ENCODE measurements at regions not wholly inside any gene's neighbourhood (a gene's known extent, or its start where the extent isn't known, plus 50 kb on each side); places are given as distances from the start of the nearest gene placed in this dataset.

- no peak for DNase-seq (ENCODE audit: low read depth, low spot score)
- Histone ChIP-seq H3K4me1 (ENCODE audit: control insufficient read depth, insufficient read depth, low read length) (no peaks in the 10 kb centered on the region), H3K4me3 (ENCODE audit: low read length) (no peak overlapping the region), H3K27me3 (ENCODE audit: control insufficient read depth, insufficient read depth, low read length) (no peaks in the 10 kb centered on the region), H3K9me3 (ENCODE audit: control insufficient read depth, insufficient read depth, low read length) (peaks cover 3% of the 10 kb centered on the region; the same call in 1 of the 2 replicates), H3K27ac (ENCODE audit: low read length) (no peak overlapping the region), H3K36me3 (ENCODE audit: control insufficient read depth, insufficient read depth, low read length) (peaks cover 2% of the 10 kb centered on the region; the same call in 1 of the 2 replicates)
- no CpG with 5 or more reads among the region's 7 CpGs for WGBS (ENCODE audit: insufficient coverage, insufficient read length)
Measured at GRCh38 chr7:121515630-121516401, 119.7 kb upstream of the FAM3C start.

- H3K9me3 ChIP-seq (ENCODE audit: control insufficient read depth, insufficient read depth, low read length), result peaks cover 7% of the 10 kb centered on the region
- H3K4me3 ChIP-seq (ENCODE audit: low read length), result no peak overlapping the region
- H3K4me1 ChIP-seq (ENCODE audit: control insufficient read depth, insufficient read depth, low read length), result no peaks in the 10 kb centered on the region
- DNase-seq (ENCODE audit: low read depth, low spot score), result no peak
- peaks cover 2% of the 10 kb centered on the region; the same call in 1 of the 2 replicates for H3K36me3 ChIP-seq (ENCODE audit: control insufficient read depth, insufficient read depth, low read length)
- no CpG with 5 or more reads among the region's 2 CpGs for WGBS (ENCODE audit: insufficient coverage, insufficient read length)
- H3K27ac ChIP-seq (ENCODE audit: low read length), result no peak overlapping the region
- H3K27me3 ChIP-seq (ENCODE audit: control insufficient read depth, insufficient read depth, low read length), result no peaks in the 10 kb centered on the region
Measured at GRCh38 chr7:121515229-121515628, 119.1 kb upstream of the FAM3C start.

- Histone ChIP-seq H3K27ac (ENCODE audit: low read length) (no peak overlapping the region), H3K36me3 (ENCODE audit: control insufficient read depth, insufficient read depth, low read length) (peaks cover 2% of the 10 kb centered on the region; the same call in 1 of the 2 replicates), H3K27me3 (ENCODE audit: control insufficient read depth, insufficient read depth, low read length) (no peaks in the 10 kb centered on the region), H3K4me1 (ENCODE audit: control insufficient read depth, insufficient read depth, low read length) (no peaks in the 10 kb centered on the region), H3K4me3 (ENCODE audit: low read length) (no peak overlapping the region), H3K9me3 (ENCODE audit: control insufficient read depth, insufficient read depth, low read length) (peaks cover 7% of the 10 kb centered on the region)
- WGBS (ENCODE audit: insufficient coverage, insufficient read length), result no CpG with 5 or more reads among the region's 1 CpG
- DNase-seq (ENCODE audit: low read depth, low spot score), result no peak
Measured at GRCh38 chr7:121513105-121513504, 117.0 kb upstream of the FAM3C start.

- no peaks in the 10 kb centered on the region for H3K27me3 ChIP-seq (ENCODE audit: control insufficient read depth, insufficient read depth, low read length)
- DNase-seq (ENCODE audit: low read depth, low spot score), result no peak
- peaks cover 2% of the 10 kb centered on the region; the same call in 1 of the 2 replicates for H3K36me3 ChIP-seq (ENCODE audit: control insufficient read depth, insufficient read depth, low read length)
- H3K9me3 ChIP-seq (ENCODE audit: control insufficient read depth, insufficient read depth, low read length), result peaks cover 7% of the 10 kb centered on the region
- no peak overlapping the region for H3K4me3 ChIP-seq (ENCODE audit: low read length)
- H3K4me1 ChIP-seq (ENCODE audit: control insufficient read depth, insufficient read depth, low read length), result no peaks in the 10 kb centered on the region
- no peak overlapping the region for H3K27ac ChIP-seq (ENCODE audit: low read length)
- WGBS (ENCODE audit: insufficient coverage, insufficient read length), result no CpG with 5 or more reads among the region's 5 CpGs
Measured at GRCh38 chr7:121510858-121511482, 114.9 kb upstream of the FAM3C start.

- H3K9me3 ChIP-seq (ENCODE audit: control insufficient read depth, insufficient read depth, low read length), result peaks cover 9% of the 10 kb centered on the region
- no peak for DNase-seq (ENCODE audit: low read depth, low spot score)
- H3K27ac ChIP-seq (ENCODE audit: low read length), result no peak overlapping the region
- no CpG with 5 or more reads among the region's 2 CpGs for WGBS (ENCODE audit: insufficient coverage, insufficient read length)
- H3K27me3 ChIP-seq (ENCODE audit: control insufficient read depth, insufficient read depth, low read length), result no peaks in the 10 kb centered on the region
- no peaks in the 10 kb centered on the region for H3K4me1 ChIP-seq (ENCODE audit: control insufficient read depth, insufficient read depth, low read length)
- H3K36me3 ChIP-seq (ENCODE audit: control insufficient read depth, insufficient read depth, low read length), result peaks cover 2% of the 10 kb centered on the region; the same call in 1 of the 2 replicates
- H3K4me3 ChIP-seq (ENCODE audit: low read length), result no peak overlapping the region
Measured at GRCh38 chr7:121510302-121510701, 114.2 kb upstream of the FAM3C start.

- H3K9me3 ChIP-seq (ENCODE audit: control insufficient read depth, insufficient read depth, low read length), result peaks cover 7% of the 10 kb centered on the region
- no CpG with 5 or more reads among the region's 6 CpGs for WGBS (ENCODE audit: insufficient coverage, insufficient read length)
- H3K27me3 ChIP-seq (ENCODE audit: control insufficient read depth, insufficient read depth, low read length), result no peaks in the 10 kb centered on the region
- H3K4me1 ChIP-seq (ENCODE audit: control insufficient read depth, insufficient read depth, low read length), result no peaks in the 10 kb centered on the region
- H3K4me3 ChIP-seq (ENCODE audit: low read length), result no peak overlapping the region
- no peaks in the 10 kb centered on the region; the same call in 1 of the 2 replicates for H3K36me3 ChIP-seq (ENCODE audit: control insufficient read depth, insufficient read depth, low read length)
- no peak for DNase-seq (ENCODE audit: low read depth, low spot score)
- no peak overlapping the region for H3K27ac ChIP-seq (ENCODE audit: low read length)
Measured at GRCh38 chr7:121505540-121506182, 109.6 kb upstream of the FAM3C start.

GRCh38 chr7:121505021-121505420 lies 108.9 kb upstream of the FAM3C start:
- H3K4me3 ChIP-seq (ENCODE audit: low read length), result no peak overlapping the region
- DNase-seq (ENCODE audit: low read depth, low spot score), result no peak
- no peak overlapping the region for H3K27ac ChIP-seq (ENCODE audit: low read length)
- no peaks in the 10 kb centered on the region for H3K27me3 ChIP-seq (ENCODE audit: control insufficient read depth, insufficient read depth, low read length)
- H3K36me3 ChIP-seq (ENCODE audit: control insufficient read depth, insufficient read depth, low read length), result no peaks in the 10 kb centered on the region
- H3K4me1 ChIP-seq (ENCODE audit: control insufficient read depth, insufficient read depth, low read length), result no peaks in the 10 kb centered on the region
- WGBS (ENCODE audit: insufficient coverage, insufficient read length), result no CpG with 5 or more reads among the region's 1 CpG
- peaks cover 4% of the 10 kb centered on the region for H3K9me3 ChIP-seq (ENCODE audit: control insufficient read depth, insufficient read depth, low read length)

GRCh38 chr7:121504482-121504881 lies 108.4 kb upstream of the FAM3C start:
- H3K4me1 ChIP-seq (ENCODE audit: control insufficient read depth, insufficient read depth, low read length), result no peaks in the 10 kb centered on the region
- no peak overlapping the region for H3K4me3 ChIP-seq (ENCODE audit: low read length)
- no peaks in the 10 kb centered on the region for H3K36me3 ChIP-seq (ENCODE audit: control insufficient read depth, insufficient read depth, low read length)
- no peak overlapping the region for H3K27ac ChIP-seq (ENCODE audit: low read length)
- peaks cover 4% of the 10 kb centered on the region for H3K9me3 ChIP-seq (ENCODE audit: control insufficient read depth, insufficient read depth, low read length)
- no CpG with 5 or more reads among the region's 4 CpGs for WGBS (ENCODE audit: insufficient coverage, insufficient read length)
- H3K27me3 ChIP-seq (ENCODE audit: control insufficient read depth, insufficient read depth, low read length), result no peaks in the 10 kb centered on the region
- no peak for DNase-seq (ENCODE audit: low read depth, low spot score)

GRCh38 chr7:121503730-121504129 lies 107.6 kb upstream of the FAM3C start:
- DNase-seq (ENCODE audit: low read depth, low spot score), result no peak
- Histone ChIP-seq H3K36me3 (ENCODE audit: control insufficient read depth, insufficient read depth, low read length) (no peaks in the 10 kb centered on the region), H3K27ac (ENCODE audit: low read length) (no peak overlapping the region), H3K4me1 (ENCODE audit: control insufficient read depth, insufficient read depth, low read length) (no peaks in the 10 kb centered on the region), H3K27me3 (ENCODE audit: control insufficient read depth, insufficient read depth, low read length) (no peaks in the 10 kb centered on the region), H3K4me3 (ENCODE audit: low read length) (no peak overlapping the region), H3K9me3 (ENCODE audit: control insufficient read depth, insufficient read depth, low read length) (peaks cover 4% of the 10 kb centered on the region)
- no CpG with 5 or more reads among the region's 1 CpG for WGBS (ENCODE audit: insufficient coverage, insufficient read length)

- no peak for DNase-seq (ENCODE audit: low read depth, low spot score)
- WGBS (ENCODE audit: insufficient coverage, insufficient read length), result no CpG with 5 or more reads among the region's 4 CpGs
Measured at GRCh38 chr7:121503039-121503438, 106.9 kb upstream of the FAM3C start.

More at GRCh38 chr7:121503039-121503438, 106.9 kb upstream of the FAM3C start:
- no peaks in the 10 kb centered on the region for H3K4me1 ChIP-seq (ENCODE audit: control insufficient read depth, insufficient read depth, low read length)
- no peaks in the 10 kb centered on the region for H3K36me3 ChIP-seq (ENCODE audit: control insufficient read depth, insufficient read depth, low read length)
- H3K4me3 ChIP-seq (ENCODE audit: low read length), result no peak overlapping the region
- H3K27ac ChIP-seq (ENCODE audit: low read length), result no peak overlapping the region
- no peaks in the 10 kb centered on the region for H3K27me3 ChIP-seq (ENCODE audit: control insufficient read depth, insufficient read depth, low read length)
- peaks cover 4% of the 10 kb centered on the region for H3K9me3 ChIP-seq (ENCODE audit: control insufficient read depth, insufficient read depth, low read length)

Measured in iPS DF 6.9 (cell line).